ENCODE measurements at regions not wholly inside any gene's neighbourhood (a gene's known extent, or its start where the extent isn't known, plus 50 kb on each side); places are given as distances from the start of the nearest gene placed in this dataset.

DNA sequence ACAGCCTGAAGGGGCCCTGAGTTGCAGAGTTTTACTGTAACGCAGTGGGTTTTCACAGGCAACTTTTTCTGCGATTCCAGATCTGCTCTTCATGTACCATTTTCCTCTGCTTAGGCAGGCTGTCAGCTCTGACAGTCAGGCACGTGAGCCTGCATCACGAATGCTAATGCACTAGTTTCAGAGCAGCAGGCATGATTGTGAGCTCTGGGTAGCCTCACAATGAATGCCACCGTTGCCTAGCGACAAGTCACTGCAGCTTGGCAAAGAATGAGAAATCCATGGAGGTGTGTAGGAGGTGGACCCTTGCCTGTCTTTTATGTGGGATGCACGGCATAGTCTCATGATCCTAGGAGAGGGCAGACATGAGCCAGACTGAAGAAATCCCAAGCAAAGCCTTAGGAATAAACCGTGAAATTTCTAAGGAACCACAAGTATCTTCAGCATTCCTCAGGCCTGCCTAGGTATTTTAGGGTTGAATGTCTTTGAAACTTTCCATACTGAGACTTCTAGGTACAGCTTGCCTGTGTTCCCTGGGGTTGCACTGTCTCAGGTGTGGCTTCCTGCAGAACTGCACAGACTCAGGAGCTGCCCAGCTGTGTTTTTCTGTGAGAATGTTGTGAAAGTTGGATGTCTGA, 774.7 kb upstream of the TSPY4 start:
- no peak for DNase-seq (ENCODE audit: low read depth)

DNA sequence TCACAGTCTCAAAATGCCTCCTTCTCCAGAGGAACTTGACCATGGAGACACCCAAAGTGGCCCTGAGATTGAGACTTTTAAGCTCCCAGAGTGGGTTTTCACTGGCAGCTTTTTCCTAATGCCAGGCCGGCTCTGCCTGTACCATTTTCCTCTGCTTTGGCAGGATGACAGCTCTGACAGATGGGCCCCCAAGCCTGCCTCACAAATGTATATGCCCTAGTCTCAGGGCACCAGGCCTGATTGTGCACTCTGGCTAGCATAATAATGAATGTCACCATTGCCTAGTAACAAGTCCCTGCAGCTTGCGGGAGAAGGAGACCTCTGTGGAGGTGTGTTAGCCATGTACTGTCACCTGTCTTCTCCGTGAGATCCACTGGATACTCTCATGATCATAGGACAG, 772.8 kb upstream of the TSPY4 start:
- no peak for DNase-seq (ENCODE audit: low read depth)

DNA sequence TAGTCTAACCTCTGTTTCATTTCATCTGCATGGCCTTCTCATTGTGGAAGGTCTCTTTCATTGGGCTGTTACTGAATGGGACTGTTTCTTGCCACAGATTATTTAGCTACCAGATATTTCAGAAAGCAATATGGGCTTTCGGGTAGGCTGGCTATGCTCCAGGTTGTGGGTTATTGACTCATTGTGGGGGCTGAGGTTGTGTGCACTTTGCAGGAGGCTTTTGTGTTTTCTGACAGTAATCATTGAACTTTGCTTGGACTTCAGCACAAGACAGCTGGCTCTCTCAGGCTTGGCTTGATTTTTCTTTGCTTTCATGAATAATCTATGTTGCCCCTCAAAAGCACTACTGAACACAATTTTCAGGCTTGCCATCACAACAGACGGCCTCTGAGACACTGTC, 771.1 kb upstream of the TSPY4 start:
- no peak for DNase-seq (ENCODE audit: low read depth)

DNA sequence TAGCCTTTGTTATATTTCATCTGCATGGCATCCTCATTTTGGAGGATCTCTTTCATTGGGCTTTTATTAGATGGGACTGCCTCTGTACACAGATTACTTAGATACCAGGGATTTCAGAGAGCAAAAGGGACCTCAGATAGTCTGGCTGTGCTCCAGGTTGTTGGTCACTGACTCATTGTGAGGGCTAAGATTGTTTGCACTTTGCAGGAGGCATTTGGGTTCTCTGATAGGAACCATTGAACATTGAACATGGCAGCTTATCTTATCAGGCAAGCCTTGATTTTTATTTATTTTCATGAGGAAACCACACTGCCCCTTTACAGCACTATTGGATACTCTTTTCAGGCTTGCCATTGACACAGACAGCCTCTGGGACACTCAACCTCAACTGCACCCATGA, 766.9 kb upstream of the TSPY4 start:
- no peak for DNase-seq (ENCODE audit: low read depth)

DNA sequence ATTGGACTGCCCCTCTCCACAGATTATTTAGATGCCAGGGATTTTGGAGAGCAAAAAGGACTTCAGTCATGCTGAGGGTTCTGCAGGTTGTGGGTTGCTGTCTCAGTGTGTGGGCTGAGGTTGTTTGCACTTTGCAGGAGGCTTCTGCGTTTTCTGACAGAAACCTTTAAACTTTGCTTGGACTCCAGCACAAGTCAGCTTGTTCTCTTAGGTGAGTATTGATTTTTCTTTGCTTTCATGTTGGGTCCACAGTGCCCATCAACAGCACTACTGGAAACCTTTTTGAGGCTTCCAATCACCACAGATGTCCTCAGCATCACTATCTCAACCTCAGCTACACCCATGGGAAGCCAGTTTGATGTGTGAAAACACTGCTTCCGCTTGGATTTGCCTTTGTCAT, 764.3 kb upstream of the TSPY4 start:
- no peak for DNase-seq (ENCODE audit: low read depth)

DNA sequence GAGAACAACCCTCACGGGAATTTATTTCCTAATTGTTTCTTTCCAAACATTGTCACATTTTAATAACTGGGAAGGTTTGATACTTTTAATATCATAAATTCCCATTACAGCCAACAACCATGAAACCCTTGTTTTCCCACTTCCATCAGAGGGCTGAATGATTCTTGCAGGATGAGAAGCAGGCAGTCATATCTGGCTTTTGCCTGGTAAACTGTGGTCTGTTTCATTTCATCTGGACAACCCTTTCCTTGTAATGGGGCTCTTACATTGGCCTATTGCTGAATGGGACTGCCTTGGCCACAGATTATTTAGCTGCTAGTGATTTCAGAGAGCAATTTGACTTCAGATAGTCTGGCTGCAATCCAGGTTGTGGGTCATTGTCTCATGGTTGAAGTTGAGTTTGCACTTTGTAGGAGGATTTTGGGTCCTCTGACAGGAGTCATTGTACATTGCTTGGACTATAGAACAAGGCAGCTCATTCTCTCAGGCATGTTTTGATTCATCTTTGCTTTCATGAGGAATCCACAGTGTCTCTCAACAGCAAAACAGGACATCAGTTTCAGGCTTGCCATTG, 754.9 kb upstream of the TSPY4 start:
- no peak for DNase-seq (ENCODE audit: low read depth)

DNA sequence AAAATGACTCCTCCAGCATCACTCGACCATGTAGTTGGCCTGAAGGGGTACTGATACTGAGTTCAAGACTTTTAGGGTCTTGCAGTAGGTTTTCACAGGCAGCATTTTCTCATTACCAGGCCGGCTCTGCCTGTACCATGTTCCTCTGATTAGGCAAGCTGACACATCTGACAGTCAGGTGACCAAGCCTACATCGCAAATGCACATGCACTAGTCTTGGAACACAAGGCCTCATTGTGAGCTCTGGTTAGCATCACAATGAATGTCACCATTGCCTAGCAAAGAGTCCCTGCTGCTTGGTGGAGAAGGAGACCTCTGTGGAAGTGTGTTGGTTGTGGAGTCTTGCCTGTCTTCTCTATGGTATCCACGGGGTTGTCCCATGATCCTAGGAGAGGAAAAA, 754.1 kb upstream of the TSPY4 start:
- no peak for DNase-seq (ENCODE audit: low read depth)

DNA sequence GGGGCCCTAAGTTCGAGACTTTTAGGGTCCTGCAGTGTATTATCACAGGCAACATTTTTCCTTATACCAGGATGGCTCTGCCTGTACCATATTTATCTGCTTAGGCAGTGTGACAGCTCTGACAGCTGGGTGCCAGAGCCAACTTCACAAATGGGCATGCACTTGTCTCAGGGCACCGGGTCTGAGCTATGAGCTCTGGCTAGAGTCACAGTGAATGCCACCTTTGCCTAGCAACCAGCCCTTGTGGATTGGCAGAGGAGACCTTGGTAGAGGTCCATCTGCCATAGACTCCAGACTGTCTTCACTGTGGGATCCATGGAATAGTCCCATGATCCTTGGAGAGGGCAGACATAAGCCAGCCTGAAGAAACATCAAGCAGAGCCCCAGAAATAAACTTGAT, 746.6 kb upstream of the TSPY4 start:
- DNase-seq (ENCODE audit: low read depth) = no peak

DNA sequence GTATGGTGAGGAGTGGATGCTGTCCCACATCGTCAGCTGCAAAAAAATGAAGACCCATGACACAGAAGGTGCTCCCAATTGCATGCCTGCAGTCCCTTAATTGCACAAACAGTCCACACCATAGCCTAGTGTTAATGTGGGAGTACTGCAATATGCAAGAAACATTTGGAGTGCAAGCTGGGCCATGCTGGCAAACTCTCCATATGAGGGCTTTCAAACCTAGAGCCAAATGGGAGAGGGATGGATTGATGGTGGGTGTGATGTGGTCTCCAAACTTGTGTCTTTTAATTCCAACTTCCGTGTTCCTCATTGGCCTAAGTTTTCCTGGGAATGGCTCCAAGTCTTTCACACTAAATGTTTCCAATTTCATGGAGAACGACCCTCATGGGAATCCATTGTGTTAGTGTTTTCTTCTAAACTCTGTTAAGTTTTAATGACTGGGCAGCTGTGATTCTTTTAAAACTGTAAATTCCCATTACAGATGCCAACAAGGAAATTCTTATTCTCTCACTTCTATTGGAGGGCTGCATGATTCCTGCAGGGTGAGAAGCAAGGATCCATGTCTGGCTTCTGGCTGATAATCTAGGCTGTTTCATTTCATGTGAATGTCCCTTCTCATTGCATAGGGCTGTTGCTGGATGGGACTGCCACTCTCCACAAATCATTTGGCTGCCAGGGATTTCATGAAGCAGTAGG, 745.3 kb upstream of the TSPY4 start:
- DNase-seq (ENCODE audit: low read depth) = no peak

DNA sequence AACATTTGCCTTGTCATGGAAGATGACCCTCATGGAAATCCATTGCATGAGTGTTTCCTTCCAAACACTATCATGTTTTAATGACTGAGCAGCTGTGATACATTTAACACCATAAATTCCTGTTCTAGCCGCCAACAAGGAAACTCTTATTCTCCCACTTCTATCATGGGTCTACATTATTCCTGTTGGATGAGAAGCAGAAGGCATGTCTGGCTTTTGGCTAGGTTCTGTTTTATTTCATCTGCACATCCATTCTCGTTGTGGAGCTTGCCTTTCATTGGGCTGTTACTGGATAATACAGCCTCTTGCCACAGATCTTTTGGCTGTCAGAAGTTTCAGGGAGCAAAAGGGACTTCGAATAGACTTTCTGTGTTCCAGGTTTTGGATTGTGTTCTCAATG, 742.6 kb upstream of the TSPY4 start:
- no peak for DNase-seq (ENCODE audit: low read depth)

DNA sequence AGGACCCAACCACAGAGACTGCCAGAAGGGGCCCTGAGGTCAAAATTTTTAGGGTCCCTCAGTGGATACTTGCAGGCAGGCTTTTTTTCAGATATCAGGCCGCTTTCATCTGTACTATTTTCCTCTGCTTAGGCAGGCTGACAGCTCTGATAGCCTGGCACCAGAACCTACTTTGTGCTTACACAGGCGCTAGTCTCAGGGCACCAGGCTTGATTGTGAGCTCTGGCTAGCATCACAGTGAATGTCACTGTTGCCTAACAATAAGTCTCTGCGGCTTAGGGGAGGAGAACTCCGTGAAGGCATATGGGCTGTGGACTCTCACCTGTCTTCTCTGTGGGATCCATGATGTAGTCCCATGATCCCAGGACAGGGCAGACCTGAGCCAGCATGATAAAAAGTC, 738.1 kb upstream of the TSPY4 start:
- no peak for DNase-seq (ENCODE audit: low read depth)

DNA sequence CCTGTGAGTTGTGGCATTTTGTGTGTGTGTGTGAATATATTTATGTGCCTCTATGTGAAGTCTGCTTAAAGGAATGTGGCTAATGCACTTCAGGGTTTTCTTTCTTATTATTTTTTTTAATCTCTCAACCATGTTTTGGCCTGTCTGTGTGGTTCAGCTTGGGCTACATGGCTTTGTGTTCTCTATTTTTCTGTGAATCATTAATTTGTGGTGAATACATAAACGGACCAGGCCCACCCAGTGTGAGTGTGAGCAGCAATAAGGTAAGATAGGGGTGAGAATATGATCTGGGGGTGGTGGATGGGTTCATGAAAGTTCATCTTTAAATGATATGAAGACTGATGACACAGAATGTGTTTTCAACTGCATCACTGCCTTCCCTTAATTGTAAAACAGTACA, 726.6 kb upstream of the TSPY4 start:
- DNase-seq (ENCODE audit: low read depth) = no peak

DNA sequence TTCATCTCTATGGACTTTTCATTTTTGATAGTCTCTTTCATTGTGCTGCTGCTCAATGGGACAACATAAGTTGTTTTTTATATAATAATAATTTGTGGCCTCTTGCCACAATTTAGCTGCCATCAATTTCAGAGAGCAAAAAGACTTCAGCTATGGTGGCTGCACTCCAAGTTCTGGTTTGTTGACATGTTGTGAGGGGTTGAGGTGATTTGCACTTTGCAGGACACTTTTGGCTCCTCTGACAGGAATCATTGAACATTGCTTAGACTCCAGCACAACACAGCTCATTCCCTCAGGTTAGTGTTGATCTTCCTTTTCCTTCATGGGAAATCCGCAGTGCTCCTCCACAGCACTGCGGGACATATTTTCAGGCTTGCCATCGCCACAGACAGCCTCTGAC, 725.4 kb upstream of the TSPY4 start:
- DNase-seq (ENCODE audit: low read depth) = no peak

DNA sequence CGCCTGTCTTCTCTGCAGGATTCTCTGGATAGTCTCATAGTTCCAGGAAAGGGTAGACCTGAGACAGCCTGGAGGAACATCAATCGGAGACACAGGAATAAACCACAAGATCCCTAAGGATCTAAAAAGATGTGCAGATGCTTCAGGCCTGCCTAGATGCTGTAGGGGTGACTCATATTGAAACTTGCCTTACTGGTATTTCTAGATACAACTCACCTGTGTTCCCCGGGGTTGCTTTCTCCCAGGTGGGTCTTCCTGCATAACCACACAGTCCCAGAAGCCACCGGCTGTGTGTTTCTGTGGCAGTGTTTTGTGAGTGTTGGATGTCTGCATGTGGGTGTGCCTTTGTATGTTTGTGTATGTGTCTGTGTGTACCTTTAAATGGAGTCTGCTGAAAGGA, 719.0 kb upstream of the TSPY4 start:
- DNase-seq (ENCODE audit: low read depth) = no peak

DNA sequence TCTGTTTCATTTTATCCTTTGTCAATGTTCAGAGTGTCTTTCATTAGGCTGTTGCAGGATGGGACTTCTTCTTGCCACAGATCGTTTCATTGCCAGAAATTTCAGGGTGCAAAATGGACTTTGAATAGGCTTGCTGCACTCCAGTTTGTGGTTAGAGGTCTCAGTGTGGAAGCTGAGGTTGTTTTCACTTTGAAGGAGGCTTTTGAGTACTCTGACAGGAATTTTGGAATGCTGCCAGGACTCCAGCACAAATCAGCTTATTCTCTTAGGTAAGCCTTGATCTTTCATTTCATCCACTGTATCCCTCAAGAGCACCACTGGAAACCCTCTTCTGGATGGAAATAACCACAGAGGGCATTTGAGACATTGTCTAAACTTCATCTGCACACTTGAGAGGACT, 715.1 kb upstream of the TSPY4 start:
- no peak for DNase-seq (ENCODE audit: low read depth)

DNA sequence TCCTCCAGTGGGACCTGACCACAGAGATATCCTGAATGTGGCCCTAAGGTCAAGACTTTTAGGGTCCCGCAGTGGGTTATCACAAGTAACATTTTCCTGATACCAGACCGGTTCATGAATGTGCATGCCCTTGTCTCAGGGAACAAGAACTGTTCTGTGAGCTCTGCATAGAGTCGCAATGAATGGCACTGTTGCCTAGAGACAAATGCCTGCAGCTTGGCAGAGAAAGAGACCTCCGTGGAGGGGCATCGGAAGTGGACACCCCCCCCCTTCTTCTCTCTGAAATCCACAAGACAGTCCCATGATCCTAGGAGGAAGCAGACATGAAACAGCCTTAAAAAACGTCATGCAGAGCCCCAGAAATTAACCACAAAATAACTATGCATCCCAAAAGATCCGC, 714.4 kb upstream of the TSPY4 start:
- DNase-seq (ENCODE audit: low read depth) = no peak

DNA sequence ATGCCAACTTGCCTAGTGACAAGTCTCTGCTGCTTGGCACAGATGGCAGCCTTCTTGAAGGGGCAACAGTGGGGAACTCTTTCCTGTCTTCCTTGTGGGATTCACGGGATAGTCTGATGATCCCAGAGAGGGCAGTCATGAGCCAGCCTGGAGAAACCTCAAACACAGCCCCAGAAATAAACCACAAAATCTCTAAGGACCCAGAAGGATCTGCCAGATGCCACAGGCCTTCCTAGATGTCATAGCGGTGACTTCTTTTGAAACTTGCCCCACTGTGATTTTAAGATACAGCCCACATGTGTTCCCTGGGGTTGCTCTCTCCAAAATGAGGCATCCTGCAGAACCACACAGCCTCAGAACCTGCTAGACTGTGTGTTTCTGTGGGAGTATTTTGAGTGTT, 707.6 kb upstream of the TSPY4 start:
- no peak for DNase-seq (ENCODE audit: low read depth)

DNA sequence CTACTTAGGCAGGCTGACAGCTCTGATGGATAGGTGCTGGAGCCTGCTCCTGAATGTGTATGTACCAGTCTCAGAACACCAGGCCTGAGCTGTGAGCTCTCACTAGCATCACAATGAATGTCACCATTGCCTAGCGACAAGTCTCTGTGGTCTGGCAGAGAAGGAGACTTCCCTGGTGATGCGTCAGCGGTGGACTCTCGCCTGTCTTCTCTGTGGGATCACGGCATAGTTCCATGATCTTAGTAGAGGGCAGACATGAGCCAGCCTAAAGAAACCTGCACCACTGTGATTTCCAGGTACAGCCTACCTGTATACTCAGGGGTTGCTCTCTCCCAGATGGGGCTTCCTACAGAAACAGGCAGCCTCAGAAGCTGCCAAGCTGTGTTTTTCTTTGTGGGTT, 699.2 kb upstream of the TSPY4 start:
- no peak for DNase-seq (ENCODE audit: low read depth)

DNA sequence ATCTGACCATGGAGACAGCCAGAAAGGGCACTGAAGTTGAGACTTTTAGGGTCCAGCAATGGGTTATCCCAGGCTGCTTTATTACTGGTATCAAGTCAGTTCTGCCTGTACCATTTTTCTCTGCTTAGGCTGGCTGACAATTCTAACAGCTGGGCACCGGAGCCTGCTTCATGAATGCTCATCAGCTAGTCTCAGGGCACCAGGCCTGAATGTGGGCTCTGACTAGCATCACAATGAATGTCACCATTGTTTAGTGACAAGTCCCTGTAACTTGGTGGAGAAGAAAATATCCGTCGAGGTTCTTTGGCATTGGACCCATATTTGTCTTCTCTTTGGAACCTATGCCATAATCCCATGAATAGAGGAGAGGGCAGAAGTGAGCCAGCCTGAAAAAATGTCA, 692.3 kb upstream of the TSPY4 start:
- DNase-seq (ENCODE audit: low read depth) = no peak

DNA sequence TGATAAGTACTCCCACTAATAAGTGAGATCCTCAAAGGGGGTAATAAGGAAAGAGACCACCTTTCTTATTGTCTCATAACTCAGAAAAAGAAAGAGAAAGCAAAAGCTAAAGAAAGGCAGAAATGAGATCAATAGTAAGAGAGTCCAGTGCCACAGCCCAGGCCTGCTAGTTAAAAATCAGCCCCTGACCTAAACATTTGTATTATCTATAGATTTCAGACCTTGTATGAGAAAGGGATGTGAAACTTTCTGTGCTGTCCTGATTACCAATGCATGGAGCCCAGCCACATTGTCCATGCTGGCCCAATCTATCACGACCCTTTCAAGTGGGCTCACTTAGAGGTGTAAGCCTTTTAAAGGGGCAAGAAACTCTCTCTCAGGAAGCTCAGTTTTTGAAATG, 684.8 kb upstream of the TSPY4 start:
- no peak for DNase-seq (ENCODE audit: low read depth)

DNA sequence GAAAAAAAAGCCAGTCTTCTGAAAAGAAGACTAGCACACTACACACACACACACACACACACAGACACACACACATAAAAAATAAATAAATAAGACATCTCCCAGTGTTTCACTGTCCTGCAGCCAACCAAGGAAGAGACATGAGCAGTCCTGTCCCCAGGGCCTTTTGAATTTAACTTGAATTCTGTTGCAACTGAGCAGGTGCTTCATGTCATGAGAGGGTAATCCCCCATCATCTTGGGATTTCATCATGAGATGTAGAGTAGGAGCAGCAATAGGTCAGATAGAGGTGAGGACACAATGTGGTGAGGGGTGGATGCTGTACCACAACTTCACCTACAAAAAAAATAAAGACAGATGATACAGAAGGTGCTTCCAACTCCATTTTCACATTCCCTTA, 682.2 kb upstream of the TSPY4 start:
- DNase-seq (ENCODE audit: low read depth) = no peak

DNA sequence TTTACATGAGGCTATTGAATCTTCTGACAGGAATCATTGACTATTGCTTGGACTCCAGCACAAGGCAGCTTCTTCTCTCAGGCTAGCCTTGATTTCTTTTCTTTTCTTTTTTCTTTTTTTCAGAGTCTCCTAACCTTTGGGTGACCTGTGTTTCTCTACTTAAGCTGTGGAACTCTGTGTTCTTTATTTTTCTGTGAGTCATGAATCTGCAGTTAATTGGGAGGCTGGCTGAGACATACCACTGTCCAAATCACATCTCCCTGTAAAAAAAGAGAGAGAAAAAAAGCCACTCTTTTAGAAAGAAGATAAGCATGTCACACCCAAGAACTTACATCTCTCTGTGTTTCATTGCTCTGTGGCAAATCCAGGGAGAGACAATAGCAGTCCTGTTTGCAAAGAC, 681.2 kb upstream of the TSPY4 start:
- no peak for DNase-seq (ENCODE audit: low read depth)

DNA sequence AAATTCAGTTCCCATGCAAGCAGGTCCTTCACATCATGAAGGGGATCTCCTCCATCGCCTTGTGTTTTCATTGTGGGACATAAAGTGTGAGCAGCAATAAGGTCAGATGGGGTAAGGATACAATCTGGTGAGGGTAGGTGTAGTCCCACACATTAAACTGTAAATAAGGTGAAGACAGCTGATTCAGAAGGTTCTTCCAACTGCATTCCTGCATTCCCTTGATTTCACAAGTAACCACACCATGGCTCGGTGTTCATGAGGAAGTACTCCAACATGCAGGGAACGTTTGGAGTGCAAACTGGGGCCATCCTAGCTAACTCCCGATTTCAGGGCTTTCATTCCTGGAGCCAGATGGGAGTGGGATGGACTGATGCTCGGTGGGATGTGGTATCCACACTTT, 680.7 kb upstream of the TSPY4 start:
- DNase-seq (ENCODE audit: low read depth) = no peak

DNA sequence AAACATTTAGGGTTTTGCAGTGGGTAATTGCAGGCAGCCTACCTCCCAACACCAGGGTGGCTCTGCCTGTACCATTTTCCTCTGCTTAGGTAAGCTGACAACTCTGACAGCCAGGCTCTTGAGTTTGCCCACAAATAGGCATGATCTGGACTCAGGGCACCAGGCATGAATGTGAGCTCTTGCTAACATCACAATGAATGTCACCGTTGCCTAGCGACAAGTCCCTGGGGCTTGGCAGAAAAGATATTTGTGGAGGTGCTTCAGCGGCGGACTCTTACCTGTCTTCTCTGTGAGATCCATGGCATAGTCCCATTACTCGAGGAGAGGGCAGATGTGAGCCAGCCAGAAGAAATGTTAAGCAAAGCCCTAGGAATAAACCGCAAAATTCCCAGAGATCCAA, 677.5 kb upstream of the TSPY4 start:
- DNase-seq (ENCODE audit: low read depth) = no peak
